ENCODE measurements at regions not wholly inside any gene's neighbourhood (a gene's known extent, or its start where the extent isn't known, plus 50 kb on each side); places are given as distances from the start of the nearest gene placed in this dataset.

- no peak for TF ChIP-seq POLR2A (IDR thresholded peaks at IDR 0.05; ENCODE audit: low read length)
- no peak for TF ChIP-seq GATA1 (IDR thresholded peaks at IDR 0.05; ENCODE audit: low read depth, low read length)
Observed at GRCh38 chr21:29436650-29437049, 137.9 kb downstream of the BACH1 start.

All from erythroblast (primary cell).